PC-9 (cell line): ENCODE measurements at regions not wholly inside any gene's neighbourhood (a gene's known extent, or its start where the extent isn't known, plus 50 kb on each side); places are given as distances from the start of the nearest gene placed in this dataset.
"Not testable (repeated sequence)": the region's sequence is repeated elsewhere in the genome, so short reads cannot be mapped to it uniquely, and the experiment has no call there.

Experiments
- BruUV-seq: library from RNA; stranded (reverse); fragments of 400-500 nt; replicated peaks from 2 replicates; lab custom pipeline; 2021; lab: Mats Ljungman, UMichigan
- CTCF ChIA-PET: fragments of 300-600 bp; sonication (Branson Sonifier 250); formaldehyde crosslinking; loops from one replicate; lab custom pipeline; 2022; ENCODE audit warnings: antibody characterized with exemption; lab: Charles Lee
- POLR2A ChIA-PET: fragments of 300-600 bp; sonication (Branson Sonifier 250); formaldehyde crosslinking; loops from one replicate; lab custom pipeline; 2022; ENCODE audit warnings: antibody characterized with exemption; ENCODE audit not compliant: unreplicated experiment; lab: Charles Lee
- DNase-seq, 2 experiments: peaks; one replicate each; pipeline versions ENCODE4 v3.0.0 to v3.0.0-alpha.2; 2015 to 2022; ENCODE audit warnings: mixed read lengths in 1 of 2
- H2AFZ ChIP-seq: fragments of 200-600 bp; sonication (generic); 2 replicates; pipeline ENCODE4 v1.8.1; 2017; ENCODE audit warnings: antibody characterized with exemption
- H3F3A ChIP-seq: fragments of 200-600 bp; sonication (generic); 2 replicates; pipeline ENCODE4 v1.8.1; 2017; ENCODE audit warnings: antibody characterized with exemption, mild to moderate bottlenecking, low read depth; ENCODE audit not compliant: insufficient read depth
- H3K27ac ChIP-seq: fragments of 200-600 bp; sonication (generic); 2 replicates; pipeline ENCODE4 v1.6.1; 2016; ENCODE audit warnings: mixed run types
- H3K27me3 ChIP-seq: fragments of 200-600 bp; sonication (generic); 2 replicates; pipeline ENCODE4 v1.6.1; 2016; ENCODE audit warnings: low read depth, mixed run types; ENCODE audit not compliant: insufficient read depth
- H3K36me3 ChIP-seq: fragments of 200-600 bp; sonication (generic); 2 replicates; pipeline ENCODE4 v1.6.1; 2016; ENCODE audit warnings: low read depth, mixed run types
- H3K4me1 ChIP-seq: fragments of 200-600 bp; sonication (generic); replicated peaks from 2 replicates; pipeline ENCODE4 v1.6.1; 2016; ENCODE audit warnings: mixed run types; ENCODE audit not compliant: insufficient read depth
- H3K4me2 ChIP-seq: fragments of 200-600 bp; sonication (generic); 2 replicates; pipeline ENCODE4 v1.6.1; 2017; ENCODE audit warnings: mixed run types
- H3K4me3 ChIP-seq: fragments of 200-600 bp; sonication (generic); 2 replicates; pipeline ENCODE4 v1.6.1; 2016; ENCODE audit warnings: mixed run types
- H3K79me2 ChIP-seq: fragments of 200-600 bp; sonication (generic); 2 replicates; pipeline ENCODE4 v1.6.1; 2017; ENCODE audit warnings: low read depth, mixed run types
- H3K9me2 ChIP-seq: fragments of 200-600 bp; sonication (generic); 2 replicates; pipeline ENCODE4 v1.8.1; 2017; ENCODE audit warnings: mild to moderate bottlenecking; ENCODE audit not compliant: insufficient read depth
- H3K9me3 ChIP-seq: fragments of 200-600 bp; sonication (generic); 2 replicates; pipeline ENCODE4 v1.8.1; 2016; ENCODE audit warnings: low read depth; ENCODE audit not compliant: insufficient read depth
- H4K20me1 ChIP-seq: fragments of 200-600 bp; sonication (generic); 2 replicates; pipeline ENCODE4 v1.8.1; 2017; ENCODE audit not compliant: insufficient read depth
- EZH2 ChIP-seq: fragments of 200-600 bp; sonication (generic); IDR thresholded peaks from 2 replicates; pipeline ENCODE4 v1.8.0; 2017; ENCODE audit warnings: antibody characterized with exemption, low read depth
- intact Hi-C: fragments of 100-400 bp; cut with micrococcal nuclease; formaldehyde crosslinking; loops from one replicate; pipeline ENCODE4 v1.10.0; 2022; ENCODE audit not compliant: unreplicated experiment
- TF ChIP-seq, protein P1 (sequence below): fragments of 200-600 bp; sonication (generic); conservative IDR thresholded peaks from 2 replicates; pipeline ENCODE4 v1.6.1; 2017; ENCODE audit warnings: mixed run types, antibody characterized with exemption, mild to moderate bottlenecking, moderate library complexity

GRCh38 chr4:127012549-127012948 lies 620.2 kb upstream of the INTU start:
- intact Hi-C loops = no loop called here
- no peak for DNase-seq
- Histone ChIP-seq H3K79me2 (no peaks in the 10 kb centered on the region), H3K27ac (no peak overlapping the region), H3K4me1 (no peaks in the 10 kb centered on the region), H3K27me3 (no peaks in the 10 kb centered on the region), H3K9me3 (no peaks in the 10 kb centered on the region), H2AFZ (no peak overlapping the region), H3K4me3 (no peak overlapping the region), H4K20me1 (peaks cover 5% of the 10 kb centered on the region; the same call in 1 of the 2 replicates), H3K36me3 (no peaks in the 10 kb centered on the region), H3K9me2 (no peaks in the 10 kb centered on the region), H3K4me2 (no peak overlapping the region), H3F3A (no peaks in the 10 kb centered on the region)
- CTCF ChIA-PET = no interaction called here
- no TSS peak for BruUV-seq
- TF ChIP-seq EZH2 = no peak
- TF ChIP-seq, protein P1, sequence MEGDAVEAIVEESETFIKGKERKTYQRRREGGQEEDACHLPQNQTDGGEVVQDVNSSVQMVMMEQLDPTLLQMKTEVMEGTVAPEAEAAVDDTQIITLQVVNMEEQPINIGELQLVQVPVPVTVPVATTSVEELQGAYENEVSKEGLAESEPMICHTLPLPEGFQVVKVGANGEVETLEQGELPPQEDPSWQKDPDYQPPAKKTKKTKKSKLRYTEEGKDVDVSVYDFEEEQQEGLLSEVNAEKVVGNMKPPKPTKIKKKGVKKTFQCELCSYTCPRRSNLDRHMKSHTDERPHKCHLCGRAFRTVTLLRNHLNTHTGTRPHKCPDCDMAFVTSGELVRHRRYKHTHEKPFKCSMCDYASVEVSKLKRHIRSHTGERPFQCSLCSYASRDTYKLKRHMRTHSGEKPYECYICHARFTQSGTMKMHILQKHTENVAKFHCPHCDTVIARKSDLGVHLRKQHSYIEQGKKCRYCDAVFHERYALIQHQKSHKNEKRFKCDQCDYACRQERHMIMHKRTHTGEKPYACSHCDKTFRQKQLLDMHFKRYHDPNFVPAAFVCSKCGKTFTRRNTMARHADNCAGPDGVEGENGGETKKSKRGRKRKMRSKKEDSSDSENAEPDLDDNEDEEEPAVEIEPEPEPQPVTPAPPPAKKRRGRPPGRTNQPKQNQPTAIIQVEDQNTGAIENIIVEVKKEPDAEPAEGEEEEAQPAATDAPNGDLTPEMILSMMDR = no peak
- POLR2A ChIA-PET = no interaction called here

- no peaks in the 10 kb centered on the region for H3K9me3 ChIP-seq
- ChIA-PET POLR2A (no interaction called here), CTCF (no interaction called here)
- no peak overlapping the region for H3K27ac ChIP-seq
- DNase-seq = no peak
- H3K4me3 ChIP-seq = no peak overlapping the region
- no peaks in the 10 kb centered on the region for H3K4me1 ChIP-seq
- H3K4me2 ChIP-seq = no peak overlapping the region
- TF ChIP-seq, protein P1 = no peak
- no peak for TF ChIP-seq EZH2
- intact Hi-C loops = no loop called here
- H3F3A ChIP-seq = no peaks in the 10 kb centered on the region
- no peaks in the 10 kb centered on the region; the same call in none of the 2 replicates for H3K9me2 ChIP-seq
- H4K20me1 ChIP-seq = no peaks in the 10 kb centered on the region
- H3K36me3 ChIP-seq = no peaks in the 10 kb centered on the region
- H3K27me3 ChIP-seq = no peaks in the 10 kb centered on the region
- BruUV-seq = no TSS peak
- H2AFZ ChIP-seq = no peak overlapping the region
- no peaks in the 10 kb centered on the region for H3K79me2 ChIP-seq
Measured at GRCh38 chr4:127015667-127016117, 617.1 kb upstream of the INTU start.

DNA sequence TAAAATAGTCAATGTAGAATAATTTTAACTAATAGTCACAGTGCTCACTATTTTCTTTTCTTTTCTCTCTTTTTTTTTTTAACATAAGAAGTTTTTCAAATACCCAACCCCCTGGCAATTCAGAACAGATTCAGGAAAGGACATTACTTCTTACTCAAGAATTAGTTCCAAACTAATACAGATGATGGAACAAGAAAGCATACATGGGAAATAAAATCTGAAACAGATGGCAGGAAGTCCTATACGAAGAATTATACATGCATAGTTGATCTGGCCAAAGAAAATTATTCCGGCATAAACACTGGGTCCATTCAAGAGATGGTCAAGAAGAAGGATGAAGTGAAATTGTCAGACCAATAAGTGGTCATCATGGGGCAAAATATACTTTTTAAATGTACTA lies 614.4 kb upstream of the INTU start:
- H3K9me3 ChIP-seq = no peaks in the 10 kb centered on the region
- TF ChIP-seq, protein P1 = no peak
- no peak for TF ChIP-seq EZH2
- no peaks in the 10 kb centered on the region for H3K79me2 ChIP-seq
- H3K4me1 ChIP-seq = no peaks in the 10 kb centered on the region
- no peaks in the 10 kb centered on the region; the same call in none of the 2 replicates for H3K9me2 ChIP-seq
- no peak overlapping the region for H3K4me2 ChIP-seq
- H3K4me3 ChIP-seq = no peak overlapping the region
- BruUV-seq = no TSS peak
- ChIA-PET CTCF (no interaction called here), POLR2A (no interaction called here)
- no peaks in the 10 kb centered on the region for H3K36me3 ChIP-seq
- no peak for DNase-seq
- intact Hi-C loops = no loop called here
- H2AFZ ChIP-seq = no peak overlapping the region
- H3K27me3 ChIP-seq = no peaks in the 10 kb centered on the region
- no peaks in the 10 kb centered on the region for H4K20me1 ChIP-seq
- no peaks in the 10 kb centered on the region for H3F3A ChIP-seq
- no peak overlapping the region for H3K27ac ChIP-seq

DNA sequence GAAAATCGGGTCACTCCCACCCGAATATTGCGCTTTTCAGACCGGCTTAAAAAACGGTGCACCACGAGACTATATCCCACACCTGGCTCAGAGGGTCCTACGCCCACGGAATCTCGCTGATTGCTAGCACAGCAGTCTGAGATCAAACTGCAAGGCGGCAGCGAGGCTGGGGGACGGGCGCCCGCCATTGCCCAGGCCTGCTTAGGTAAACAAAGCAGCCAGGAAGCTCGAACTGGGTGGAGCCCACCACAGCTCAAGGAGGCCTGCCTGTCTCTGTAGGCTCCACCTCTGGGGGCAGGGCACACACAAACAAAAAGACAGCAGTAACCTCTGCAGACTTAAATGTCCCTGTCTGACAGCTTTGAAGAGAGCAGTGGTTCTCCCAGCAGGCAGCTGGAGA lies 611.9 kb upstream of the INTU start:
- H3K4me3 ChIP-seq, DNase-seq, H3K36me3 ChIP-seq, BruUV-seq, H3K79me2 ChIP-seq, H3K27ac ChIP-seq, H3K9me2 ChIP-seq, H4K20me1 ChIP-seq, H3K4me1 ChIP-seq, H3K27me3 ChIP-seq, POLR2A ChIA-PET, H3F3A ChIP-seq, intact Hi-C loops, H3K9me3 ChIP-seq, CTCF ChIA-PET, H2AFZ ChIP-seq, H3K4me2 ChIP-seq: not testable (repeated sequence)
